GM23338 (cell line): ENCODE measurements at regions not wholly inside any gene's neighbourhood (a gene's known extent, or its start where the extent isn't known, plus 50 kb on each side); places are given as distances from the start of the nearest gene placed in this dataset.
A peak's percentile ranks its signal among the peaks of the same experiment; 100 is the strongest.

Experiments used
- ATAC-seq: fragments of 200-7000 bp; cut with Tn5 transposase; 3 replicates; pipeline ENCODE4 v1.9.1; 2020
- DNase-seq: peaks from one replicate; pipeline ENCODE4 v3.0.0-alpha.2; 2015; ENCODE audit warnings: low spot score
- H2AFZ ChIP-seq: fragments of 200-600 bp; sonication (generic); 2 replicates; pipeline ENCODE4 v1.8.0; 2016; ENCODE audit warnings: antibody characterized with exemption, mild to moderate bottlenecking, moderate library complexity
- H3F3A ChIP-seq: fragments of 200-600 bp; sonication (generic); replicated peaks from 2 replicates; pipeline ENCODE4 v1.8.0; 2017; ENCODE audit warnings: antibody characterized with exemption, mixed run types, low read depth
- H3K27ac ChIP-seq: fragments of 200-600 bp; sonication (generic); 2 replicates; pipeline ENCODE4 v1.6.1; 2016; ENCODE audit warnings: low read depth
- H3K27me3 ChIP-seq: fragments of 200-600 bp; sonication (generic); 2 replicates; pipeline ENCODE4 v1.8.0; 2016; ENCODE audit warnings: mild to moderate bottlenecking, mixed run types, moderate library complexity; ENCODE audit not compliant: insufficient read depth
- H3K36me3 ChIP-seq: fragments of 200-600 bp; sonication (generic); 2 replicates; pipeline ENCODE4 v1.8.0; 2016; ENCODE audit warnings: mild to moderate bottlenecking; ENCODE audit not compliant: insufficient read depth
- H3K4me1 ChIP-seq: fragments of 200-600 bp; sonication (generic); 2 replicates; pipeline ENCODE4 v1.8.0; 2016; ENCODE audit warnings: mild to moderate bottlenecking, moderate library complexity; ENCODE audit not compliant: insufficient read depth
- H3K4me2 ChIP-seq: fragments of 200-600 bp; sonication (generic); 2 replicates; pipeline ENCODE4 v1.7.1; 2017; ENCODE audit warnings: mixed run types
- H3K4me3 ChIP-seq: fragments of 200-600 bp; sonication (generic); 2 replicates; pipeline ENCODE4 v1.6.1; 2016; ENCODE audit warnings: mixed run types
- H3K79me2 ChIP-seq: fragments of 200-600 bp; sonication (generic); replicated peaks from 2 replicates; pipeline ENCODE4 v1.8.0; 2017; ENCODE audit warnings: mild to moderate bottlenecking; ENCODE audit not compliant: insufficient read depth
- H3K9me2 ChIP-seq: fragments of 200-600 bp; sonication (generic); 2 replicates; pipeline ENCODE4 v1.8.0; 2017; ENCODE audit not compliant: insufficient read depth
- H4K20me1 ChIP-seq: fragments of 200-600 bp; sonication (generic); replicated peaks from 2 replicates; pipeline ENCODE4 v1.8.0; 2017; ENCODE audit warnings: mild to moderate bottlenecking; ENCODE audit not compliant: insufficient read depth
- H3K27ac Mint-ChIP-seq: 2 replicates; pipeline ENCODE4 v1.8.0; 2020; ENCODE audit warnings: inconsistent platforms, mild to moderate bottlenecking, moderate library complexity, mixed read lengths
- H3K27me3 Mint-ChIP-seq: 3 replicates; pipeline ENCODE4 v1.8.0; 2022; ENCODE audit warnings: low read depth, mild to moderate bottlenecking, moderate library complexity, mixed read lengths, inconsistent platforms; ENCODE audit not compliant: insufficient read depth, poor library complexity
- H3K36me3 Mint-ChIP-seq: 3 replicates; pipeline ENCODE4 v1.8.0; 2021; ENCODE audit warnings: low read depth, mild to moderate bottlenecking, inconsistent platforms, moderate library complexity, mixed read lengths
- H3K4me1 Mint-ChIP-seq: 3 replicates; pipeline ENCODE4 v1.8.0; 2020; ENCODE audit warnings: mild to moderate bottlenecking, inconsistent platforms, mixed read lengths
- H3K4me3 Mint-ChIP-seq: 3 replicates; pipeline ENCODE4 v1.8.0; 2021; ENCODE audit warnings: moderate library complexity, mild to moderate bottlenecking, inconsistent platforms, mixed read lengths
- H3K9me3 Mint-ChIP-seq: 3 replicates; pipeline ENCODE4 v1.8.0; 2020; ENCODE audit warnings: moderate library complexity, mild to moderate bottlenecking, inconsistent platforms, mixed read lengths
- CREB1 ChIP-seq: fragments of 250-450 bp; sonication (Bioruptor Pico); IDR thresholded peaks from 2 replicates; pipeline ENCODE4 v1.5.0; 2020; ENCODE audit warnings: low read depth, mild to moderate bottlenecking, moderate library complexity
- ETS1 ChIP-seq: IDR thresholded peaks from 2 replicates; pipeline ENCODE4 v1.6.1; 2016; ENCODE audit warnings: antibody characterized with exemption
- NANOG ChIP-seq: IDR thresholded peaks from 2 replicates; pipeline ENCODE4 v1.6.1; 2016; ENCODE audit warnings: antibody characterized with exemption, borderline replicate concordance
- STAT1 ChIP-seq: IDR thresholded peaks from one replicate; pipeline ENCODE4 v1.6.1; 2016; ENCODE audit warnings: antibody characterized with exemption; ENCODE audit not compliant: unreplicated experiment
- TF ChIP-seq, protein P1 (sequence below), 2 experiments: fragments of 200-600 bp in 1 of 2; sonication (generic) in 1 of 2; conservative IDR thresholded peaks; 2 replicates each; pipeline versions ENCODE4 v1.5.1 to v1.6.1; 2016 to 2017; ENCODE audit warnings: antibody characterized with exemption in 2 of 2, low read depth in 2 of 2, mild to moderate bottlenecking in 2 of 2, moderate library complexity in 1 of 2
- TF ChIP-seq, protein P2 (sequence below): fragments of 250-450 bp; sonication (Bioruptor Pico); IDR thresholded peaks from 2 replicates; pipeline ENCODE4 v1.5.0; 2020; ENCODE audit warnings: mild to moderate bottlenecking, moderate library complexity

DNA sequence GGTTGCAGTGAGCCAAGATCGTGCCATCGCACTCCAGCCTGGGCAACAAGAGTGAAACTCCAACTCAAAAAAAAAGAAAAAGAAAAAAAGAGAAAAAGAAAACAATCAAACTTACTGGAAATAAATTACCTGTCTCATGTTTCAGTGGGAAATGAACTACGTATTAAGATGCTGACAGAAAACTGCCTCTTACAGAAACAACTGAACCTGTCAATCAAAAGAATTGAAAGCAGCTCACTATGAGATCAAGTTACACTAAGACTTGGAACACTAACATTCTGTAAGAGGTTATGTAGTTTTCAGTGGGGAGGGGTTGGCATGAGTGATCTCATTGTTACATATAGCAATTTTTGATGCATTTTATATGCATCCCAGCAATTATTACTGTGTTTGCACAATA, 64.4 kb upstream of the SPATA31E1 start:
- Mint-ChIP-seq H3K36me3 (no peaks in the 10 kb centered on the region), H3K4me1 (no peaks in the 10 kb centered on the region), H3K27ac (no peak overlapping the region), H3K27me3 (no peaks in the 10 kb centered on the region), H3K9me3 (no peaks in the 10 kb centered on the region), H3K4me3 (no peak overlapping the region)
- no peaks in the 10 kb centered on the region for H3K4me1 ChIP-seq
- H3K27me3 ChIP-seq: no peaks in the 10 kb centered on the region
- no peaks in the 10 kb centered on the region for H3K79me2 ChIP-seq
- no peaks in the 10 kb centered on the region for H4K20me1 ChIP-seq
- TF ChIP-seq CREB1: no peak
- H3K4me2 ChIP-seq: no peak overlapping the region
- no peaks in the 10 kb centered on the region for H3K9me2 ChIP-seq
- H2AFZ ChIP-seq: no peak overlapping the region
- DNase-seq (no peak), ATAC-seq (no peak)
- H3K4me3 ChIP-seq: no peak overlapping the region
- H3K36me3 ChIP-seq: no peaks in the 10 kb centered on the region
- no peaks in the 10 kb centered on the region for H3F3A ChIP-seq
- no peak overlapping the region for H3K27ac ChIP-seq

DNA sequence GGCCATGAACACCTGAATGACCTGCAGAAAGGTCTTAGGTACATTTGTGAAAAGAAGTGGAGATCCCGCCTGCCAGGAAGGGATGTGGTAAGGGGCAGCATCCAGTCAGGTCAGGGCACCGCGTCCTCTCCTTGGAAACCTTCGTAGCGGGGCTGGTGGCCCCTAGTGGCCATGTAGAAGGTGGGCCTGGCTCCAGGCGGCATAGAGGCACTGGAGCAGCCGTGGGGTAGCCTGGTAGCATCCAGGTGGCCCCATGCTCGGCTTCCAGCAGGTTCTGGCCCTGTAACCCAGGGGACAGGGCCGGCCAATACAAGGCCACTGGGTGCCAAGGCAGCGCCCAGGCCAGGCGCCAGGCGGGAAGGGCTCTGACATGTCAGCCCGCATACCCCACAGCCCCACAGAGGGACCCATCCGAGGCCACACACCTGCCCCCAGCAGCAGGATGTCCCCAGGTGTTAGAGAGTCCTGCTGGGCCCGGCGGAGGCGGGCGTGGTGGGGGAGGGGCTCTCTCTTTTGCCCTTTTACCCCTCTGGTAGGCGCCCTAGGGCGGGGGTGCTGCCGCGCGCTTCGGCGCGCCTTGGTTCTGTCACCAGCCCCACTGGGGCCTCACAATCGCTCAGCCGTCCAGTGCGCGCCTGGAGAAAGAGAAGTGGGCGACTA, 58.3 kb upstream of the SPATA31E1 start:
- no peaks in the 10 kb centered on the region for H3K79me2 ChIP-seq
- TF ChIP-seq NANOG: no peak
- TF ChIP-seq, protein P1, sequence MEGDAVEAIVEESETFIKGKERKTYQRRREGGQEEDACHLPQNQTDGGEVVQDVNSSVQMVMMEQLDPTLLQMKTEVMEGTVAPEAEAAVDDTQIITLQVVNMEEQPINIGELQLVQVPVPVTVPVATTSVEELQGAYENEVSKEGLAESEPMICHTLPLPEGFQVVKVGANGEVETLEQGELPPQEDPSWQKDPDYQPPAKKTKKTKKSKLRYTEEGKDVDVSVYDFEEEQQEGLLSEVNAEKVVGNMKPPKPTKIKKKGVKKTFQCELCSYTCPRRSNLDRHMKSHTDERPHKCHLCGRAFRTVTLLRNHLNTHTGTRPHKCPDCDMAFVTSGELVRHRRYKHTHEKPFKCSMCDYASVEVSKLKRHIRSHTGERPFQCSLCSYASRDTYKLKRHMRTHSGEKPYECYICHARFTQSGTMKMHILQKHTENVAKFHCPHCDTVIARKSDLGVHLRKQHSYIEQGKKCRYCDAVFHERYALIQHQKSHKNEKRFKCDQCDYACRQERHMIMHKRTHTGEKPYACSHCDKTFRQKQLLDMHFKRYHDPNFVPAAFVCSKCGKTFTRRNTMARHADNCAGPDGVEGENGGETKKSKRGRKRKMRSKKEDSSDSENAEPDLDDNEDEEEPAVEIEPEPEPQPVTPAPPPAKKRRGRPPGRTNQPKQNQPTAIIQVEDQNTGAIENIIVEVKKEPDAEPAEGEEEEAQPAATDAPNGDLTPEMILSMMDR (conservative IDR thresholded peaks at IDR 0.05; ENCODE audit: low read depth in 2 of 2): peak; percentile 49 to 73
- no peak overlapping the region for H3K27ac ChIP-seq
- no peaks in the 10 kb centered on the region for H3K36me3 ChIP-seq
- H3K9me3 Mint-ChIP-seq: no peaks in the 10 kb centered on the region
- no peak overlapping the region for H3K27ac Mint-ChIP-seq
- H3K27me3 Mint-ChIP-seq: no peaks in the 10 kb centered on the region
- H3K36me3 Mint-ChIP-seq: no peaks in the 10 kb centered on the region
- peaks cover 4% of the 10 kb centered on the region; the same call in 2 of the 3 replicates for H3K4me1 Mint-ChIP-seq
- DNase-seq (peak; percentile 75), ATAC-seq (peak; percentile 99)
- no peak overlapping the region for H3K4me2 ChIP-seq
- no peak overlapping the region for H3K4me3 ChIP-seq
- no peak overlapping the region for H3K4me3 Mint-ChIP-seq
- H3K9me2 ChIP-seq: no peaks in the 10 kb centered on the region
- no peaks in the 10 kb centered on the region for H4K20me1 ChIP-seq
- H3F3A ChIP-seq: no peaks in the 10 kb centered on the region
- no peak overlapping the region for H2AFZ ChIP-seq
- no peaks in the 10 kb centered on the region for H3K4me1 ChIP-seq
- no peaks in the 10 kb centered on the region for H3K27me3 ChIP-seq

DNA sequence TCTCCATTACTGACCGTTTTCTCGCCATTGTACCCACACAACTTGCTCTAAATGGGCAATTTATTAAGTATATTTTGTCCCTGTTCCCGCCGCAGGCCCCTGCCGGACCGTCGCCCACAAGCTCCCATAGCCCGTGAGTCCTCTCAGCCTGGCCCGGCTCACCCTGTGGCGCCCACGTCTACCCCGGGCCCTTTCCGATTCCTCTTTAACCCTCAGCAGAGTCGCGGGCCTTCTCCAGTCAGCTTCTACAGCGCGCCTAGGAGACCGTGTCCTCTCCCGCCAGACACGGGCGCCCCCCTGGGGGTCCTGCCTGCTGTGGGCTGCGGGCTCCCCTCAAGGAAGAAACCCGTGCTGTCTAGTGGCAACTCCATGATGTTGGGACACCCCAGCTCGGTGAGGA, 57.8 kb upstream of the SPATA31E1 start:
- no peak overlapping the region for H3K4me3 ChIP-seq
- H3K27ac ChIP-seq: no peak overlapping the region
- ATAC-seq (peak; percentile 47), DNase-seq (no peak)
- no peak overlapping the region for H3K4me2 ChIP-seq
- no peaks in the 10 kb centered on the region for H3K27me3 ChIP-seq
- H4K20me1 ChIP-seq: no peaks in the 10 kb centered on the region
- Mint-ChIP-seq H3K4me1 (peaks cover 9% of the 10 kb centered on the region), H3K27me3 (no peaks in the 10 kb centered on the region), H3K36me3 (no peaks in the 10 kb centered on the region), H3K4me3 (no peak overlapping the region), H3K9me3 (no peaks in the 10 kb centered on the region), H3K27ac (no peak overlapping the region)
- H3K9me2 ChIP-seq: 0 out of 2 replicates have a peak, but pooled peaks cover 3% of the 10 kb centered on the region
- H3K79me2 ChIP-seq: no peaks in the 10 kb centered on the region
- no peaks in the 10 kb centered on the region for H3K36me3 ChIP-seq
- H3F3A ChIP-seq: no peaks in the 10 kb centered on the region
- no peaks in the 10 kb centered on the region for H3K4me1 ChIP-seq
- peak overlapping the region; percentile 74; the same call in 1 of the 2 replicates for H2AFZ ChIP-seq
- TF ChIP-seq CREB1: no peak
- TF ChIP-seq STAT1: no peak
- TF ChIP-seq ETS1: no peak
- TF ChIP-seq, protein P2, sequence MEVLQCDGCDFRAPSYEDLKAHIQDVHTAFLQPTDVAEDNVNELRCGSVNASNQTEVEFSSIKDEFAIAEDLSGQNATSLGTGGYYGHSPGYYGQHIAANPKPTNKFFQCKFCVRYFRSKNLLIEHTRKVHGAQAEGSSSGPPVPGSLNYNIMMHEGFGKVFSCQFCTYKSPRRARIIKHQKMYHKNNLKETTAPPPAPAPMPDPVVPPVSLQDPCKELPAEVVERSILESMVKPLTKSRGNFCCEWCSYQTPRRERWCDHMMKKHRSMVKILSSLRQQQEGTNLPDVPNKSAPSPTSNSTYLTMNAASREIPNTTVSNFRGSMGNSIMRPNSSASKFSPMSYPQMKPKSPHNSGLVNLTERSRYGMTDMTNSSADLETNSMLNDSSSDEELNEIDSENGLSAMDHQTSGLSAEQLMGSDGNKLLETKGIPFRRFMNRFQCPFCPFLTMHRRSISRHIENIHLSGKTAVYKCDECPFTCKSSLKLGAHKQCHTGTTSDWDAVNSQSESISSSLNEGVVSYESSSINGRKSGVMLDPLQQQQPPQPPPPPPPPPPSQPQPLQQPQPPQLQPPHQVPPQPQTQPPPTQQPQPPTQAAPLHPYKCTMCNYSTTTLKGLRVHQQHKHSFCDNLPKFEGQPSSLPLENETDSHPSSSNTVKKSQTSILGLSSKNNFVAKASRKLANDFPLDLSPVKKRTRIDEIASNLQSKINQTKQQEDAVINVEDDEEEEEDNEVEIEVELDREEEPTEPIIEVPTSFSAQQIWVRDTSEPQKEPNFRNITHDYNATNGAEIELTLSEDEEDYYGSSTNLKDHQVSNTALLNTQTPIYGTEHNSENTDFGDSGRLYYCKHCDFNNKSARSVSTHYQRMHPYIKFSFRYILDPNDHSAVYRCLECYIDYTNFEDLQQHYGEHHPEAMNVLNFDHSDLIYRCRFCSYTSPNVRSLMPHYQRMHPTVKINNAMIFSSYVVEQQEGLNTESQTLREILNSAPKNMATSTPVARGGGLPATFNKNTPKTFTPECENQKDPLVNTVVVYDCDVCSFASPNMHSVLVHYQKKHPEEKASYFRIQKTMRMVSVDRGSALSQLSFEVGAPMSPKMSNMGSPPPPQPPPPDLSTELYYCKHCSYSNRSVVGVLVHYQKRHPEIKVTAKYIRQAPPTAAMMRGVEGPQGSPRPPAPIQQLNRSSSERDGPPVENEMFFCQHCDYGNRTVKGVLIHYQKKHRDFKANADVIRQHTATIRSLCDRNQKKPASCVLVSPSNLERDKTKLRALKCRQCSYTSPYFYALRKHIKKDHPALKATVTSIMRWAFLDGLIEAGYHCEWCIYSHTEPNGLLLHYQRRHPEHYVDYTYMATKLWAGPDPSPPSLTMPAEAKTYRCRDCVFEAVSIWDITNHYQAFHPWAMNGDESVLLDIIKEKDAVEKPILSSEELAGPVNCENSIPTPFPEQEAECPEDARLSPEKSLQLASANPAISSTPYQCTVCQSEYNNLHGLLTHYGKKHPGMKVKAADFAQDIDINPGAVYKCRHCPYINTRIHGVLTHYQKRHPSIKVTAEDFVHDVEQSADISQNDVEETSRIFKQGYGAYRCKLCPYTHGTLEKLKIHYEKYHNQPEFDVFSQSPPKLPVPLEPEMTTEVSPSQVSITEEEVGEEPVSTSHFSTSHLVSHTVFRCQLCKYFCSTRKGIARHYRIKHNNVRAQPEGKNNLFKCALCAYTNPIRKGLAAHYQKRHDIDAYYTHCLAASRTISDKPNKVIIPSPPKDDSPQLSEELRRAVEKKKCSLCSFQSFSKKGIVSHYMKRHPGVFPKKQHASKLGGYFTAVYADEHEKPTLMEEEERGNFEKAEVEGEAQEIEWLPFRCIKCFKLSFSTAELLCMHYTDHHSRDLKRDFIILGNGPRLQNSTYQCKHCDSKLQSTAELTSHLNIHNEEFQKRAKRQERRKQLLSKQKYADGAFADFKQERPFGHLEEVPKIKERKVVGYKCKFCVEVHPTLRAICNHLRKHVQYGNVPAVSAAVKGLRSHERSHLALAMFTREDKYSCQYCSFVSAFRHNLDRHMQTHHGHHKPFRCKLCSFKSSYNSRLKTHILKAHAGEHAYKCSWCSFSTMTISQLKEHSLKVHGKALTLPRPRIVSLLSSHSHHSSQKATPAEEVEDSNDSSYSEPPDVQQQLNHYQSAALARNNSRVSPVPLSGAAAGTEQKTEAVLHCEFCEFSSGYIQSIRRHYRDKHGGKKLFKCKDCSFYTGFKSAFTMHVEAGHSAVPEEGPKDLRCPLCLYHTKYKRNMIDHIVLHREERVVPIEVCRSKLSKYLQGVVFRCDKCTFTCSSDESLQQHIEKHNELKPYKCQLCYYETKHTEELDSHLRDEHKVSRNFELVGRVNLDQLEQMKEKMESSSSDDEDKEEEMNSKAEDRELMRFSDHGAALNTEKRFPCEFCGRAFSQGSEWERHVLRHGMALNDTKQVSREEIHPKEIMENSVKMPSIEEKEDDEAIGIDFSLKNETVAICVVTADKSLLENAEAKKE (CRISPR knock-in tag): no peak
